ENCODE measurements at regions not wholly inside any gene's neighbourhood (a gene's known extent, or its start where the extent isn't known, plus 50 kb on each side); places are given as distances from the start of the nearest gene placed in this dataset.

DNA sequence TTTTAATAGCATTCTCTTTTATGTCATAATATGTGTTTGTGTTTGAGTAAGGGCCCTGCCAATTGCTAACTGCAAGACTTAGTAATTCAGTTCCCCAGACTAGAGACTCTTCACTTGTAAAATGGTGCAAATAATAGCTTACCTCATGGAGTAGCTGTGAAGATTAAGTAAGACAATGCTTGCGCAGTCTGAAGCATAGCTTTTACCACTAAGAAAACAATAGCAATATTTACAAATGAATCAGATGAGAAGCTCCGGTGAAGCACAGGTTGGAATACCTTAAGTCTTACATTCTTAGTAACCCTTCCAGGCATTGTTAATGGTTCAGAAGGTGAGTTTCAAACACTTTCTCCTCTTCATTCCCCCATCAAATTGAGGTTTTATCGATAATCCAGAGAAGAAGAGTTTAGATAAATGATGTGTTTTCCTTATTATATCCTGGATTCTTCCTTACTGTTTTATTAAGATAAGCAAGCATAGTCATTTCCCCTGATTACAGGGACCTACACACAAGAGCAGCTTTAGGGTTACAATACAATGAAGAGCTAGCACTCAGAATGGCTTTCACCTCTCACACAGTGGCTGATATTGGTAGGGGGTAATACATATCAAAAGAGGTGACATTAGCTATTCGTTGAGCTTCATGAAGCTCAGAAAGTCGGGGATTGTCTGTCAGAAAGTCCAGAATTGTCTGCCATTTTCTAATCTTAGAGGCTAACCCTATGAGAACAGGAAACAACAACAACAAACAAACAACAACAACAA lies 96.4 kb upstream of the EDIL3 start:
- TF ChIP-seq, protein P1, sequence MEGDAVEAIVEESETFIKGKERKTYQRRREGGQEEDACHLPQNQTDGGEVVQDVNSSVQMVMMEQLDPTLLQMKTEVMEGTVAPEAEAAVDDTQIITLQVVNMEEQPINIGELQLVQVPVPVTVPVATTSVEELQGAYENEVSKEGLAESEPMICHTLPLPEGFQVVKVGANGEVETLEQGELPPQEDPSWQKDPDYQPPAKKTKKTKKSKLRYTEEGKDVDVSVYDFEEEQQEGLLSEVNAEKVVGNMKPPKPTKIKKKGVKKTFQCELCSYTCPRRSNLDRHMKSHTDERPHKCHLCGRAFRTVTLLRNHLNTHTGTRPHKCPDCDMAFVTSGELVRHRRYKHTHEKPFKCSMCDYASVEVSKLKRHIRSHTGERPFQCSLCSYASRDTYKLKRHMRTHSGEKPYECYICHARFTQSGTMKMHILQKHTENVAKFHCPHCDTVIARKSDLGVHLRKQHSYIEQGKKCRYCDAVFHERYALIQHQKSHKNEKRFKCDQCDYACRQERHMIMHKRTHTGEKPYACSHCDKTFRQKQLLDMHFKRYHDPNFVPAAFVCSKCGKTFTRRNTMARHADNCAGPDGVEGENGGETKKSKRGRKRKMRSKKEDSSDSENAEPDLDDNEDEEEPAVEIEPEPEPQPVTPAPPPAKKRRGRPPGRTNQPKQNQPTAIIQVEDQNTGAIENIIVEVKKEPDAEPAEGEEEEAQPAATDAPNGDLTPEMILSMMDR (IDR thresholded peaks at IDR 0.05), result no peak
- no peak for TF ChIP-seq POLR2AphosphoS5 (IDR thresholded peaks at IDR 0.05)

Data from esophagus muscularis mucosa (tissue), 3 donors.